Adrenal gland (tissue), 9 donors: ENCODE measurements at regions not wholly inside any gene's neighbourhood (a gene's known extent, or its start where the extent isn't known, plus 50 kb on each side); places are given as distances from the start of the nearest gene placed in this dataset.

Experiments
- DNase-seq, 7 donors: peaks; one replicate each; pipeline ENCODE4 v3.0.0-alpha.2; 2019 to 2020
- H3K27ac ChIP-seq, 5 donors: fragments of 200-600 bp; sonication (generic) in 4 of 5; 1 replicate in 3 of 5; 2 replicates in 2 of 5; pipeline versions ENCODE4 v1.5.1 to v1.8.0; 2016 to 2020; ENCODE audit warnings: mild to moderate bottlenecking in 1 of 5
- H3K27me3 ChIP-seq: fragments of 200-600 bp; 2 replicates; pipeline ENCODE4 v1.8.0; 2021
- H3K36me3 ChIP-seq, 2 donors: fragments of 200-600 bp; replicated peaks in 1 of 2; 1 replicate in 1 of 2; 2 replicates in 1 of 2; pipeline versions ENCODE4 v1.5.1 to v1.8.0; 2018 to 2022
- H3K4me1 ChIP-seq, 2 donors: fragments of 200-600 bp; replicated peaks in 1 of 2; 1 replicate in 1 of 2; 2 replicates in 1 of 2; pipeline versions ENCODE4 v1.5.1 to v1.8.0; 2018 to 2021
- H3K4me3 ChIP-seq, 4 donors: fragments of 200-600 bp; sonication (generic) in 3 of 4; one replicate each; pipeline ENCODE4 v1.5.1; 2016 to 2018
- H3K9me3 ChIP-seq, 3 donors: fragments of 200-600 bp; sonication (generic) in 1 of 3; replicated peaks in 1 of 3; 1 replicate in 2 of 3; 2 replicates in 1 of 3; pipeline versions ENCODE4 v1.5.1 to v1.8.0; 2016 to 2021
- POLR2A ChIP-seq, 2 donors: fragments of 450-650 bp; IDR thresholded peaks; one replicate each; pipeline ENCODE4 v1.6.1; 2017; ENCODE audit warnings: antibody characterized with exemption in 2 of 2, mild to moderate bottlenecking in 2 of 2, moderate library complexity in 1 of 2
- WGBS, 4 donors: extraction: QIAGEN DNeasy Blood & Tissue Kit in 2 of 4; methylation state at CpG; one replicate each; pipeline versions ENCODE4 v1.1.5 to v1.1.7; 2013 to 2017; 5-methylcytosine and 5-hydroxymethylcytosine counted together
- intact Hi-C, 2 donors: fragments of 100-400 bp; cut with DNase I; formaldehyde crosslinking; loops; one replicate each; pipeline versions ENCODE4 v1.14.1 to v1.15.0; 2022 to 2023
- TF ChIP-seq, protein P1 (sequence below), 6 experiments: fragments of 450-650 bp in 4 of 6; fragments of 200-600 bp in 2 of 6; sonication (generic) in 1 of 6; IDR thresholded peaks; 1 replicate in 5 of 6; 2 replicates in 1 of 6; pipeline versions ENCODE4 v1.5.1 to v1.8.0; 2016 to 2021; ENCODE audit warnings: antibody characterized with exemption in 6 of 6, mild to moderate bottlenecking in 2 of 6, moderate library complexity in 1 of 6
- donor health status: healthy with polysubstance abuse.
- donor health status: Bipolar disorder and iron deficiency.
- donor health status: DM: yes; HTN: yes; CAD: no.
- donor health status: DM: no; HTN: no; CAD: no.
- donor health status: DM: no; HTN: no; CAD: no.

DNA sequence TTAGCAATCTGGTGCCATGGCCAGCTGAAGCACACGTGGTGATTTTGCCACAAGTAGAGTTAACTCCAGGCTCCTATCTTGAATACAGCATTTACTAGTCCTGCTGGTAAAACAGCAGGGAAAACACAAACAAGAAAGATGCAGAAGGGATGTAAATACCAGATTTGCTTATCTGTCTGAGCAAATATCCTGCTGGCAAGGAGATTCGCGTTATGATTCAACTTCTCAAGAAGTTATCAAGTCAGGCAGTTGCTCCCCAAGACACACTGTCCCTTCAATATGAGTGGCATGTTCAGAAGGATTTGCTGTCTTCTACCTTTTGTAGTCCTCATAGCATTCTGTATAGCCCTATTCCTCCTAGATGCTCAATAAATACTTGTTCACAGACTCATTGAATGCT lies 171.2 kb upstream of the EGLN3 start:
- 60 to 70% (median 63%) methylated on average over 3 of the region's 3 CpGs for WGBS, 4 donors
- H3K36me3 ChIP-seq: no peaks in the 10 kb centered on the region
- no peak overlapping the region for H3K27ac ChIP-seq
- DNase-seq: no peak
- H3K27me3 ChIP-seq: peaks cover 9% of the 10 kb centered on the region
- TF ChIP-seq POLR2A (IDR thresholded peaks at IDR 0.05): no peak
- TF ChIP-seq, protein P1, sequence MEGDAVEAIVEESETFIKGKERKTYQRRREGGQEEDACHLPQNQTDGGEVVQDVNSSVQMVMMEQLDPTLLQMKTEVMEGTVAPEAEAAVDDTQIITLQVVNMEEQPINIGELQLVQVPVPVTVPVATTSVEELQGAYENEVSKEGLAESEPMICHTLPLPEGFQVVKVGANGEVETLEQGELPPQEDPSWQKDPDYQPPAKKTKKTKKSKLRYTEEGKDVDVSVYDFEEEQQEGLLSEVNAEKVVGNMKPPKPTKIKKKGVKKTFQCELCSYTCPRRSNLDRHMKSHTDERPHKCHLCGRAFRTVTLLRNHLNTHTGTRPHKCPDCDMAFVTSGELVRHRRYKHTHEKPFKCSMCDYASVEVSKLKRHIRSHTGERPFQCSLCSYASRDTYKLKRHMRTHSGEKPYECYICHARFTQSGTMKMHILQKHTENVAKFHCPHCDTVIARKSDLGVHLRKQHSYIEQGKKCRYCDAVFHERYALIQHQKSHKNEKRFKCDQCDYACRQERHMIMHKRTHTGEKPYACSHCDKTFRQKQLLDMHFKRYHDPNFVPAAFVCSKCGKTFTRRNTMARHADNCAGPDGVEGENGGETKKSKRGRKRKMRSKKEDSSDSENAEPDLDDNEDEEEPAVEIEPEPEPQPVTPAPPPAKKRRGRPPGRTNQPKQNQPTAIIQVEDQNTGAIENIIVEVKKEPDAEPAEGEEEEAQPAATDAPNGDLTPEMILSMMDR (IDR thresholded peaks at IDR 0.05): no peak
- H3K9me3 ChIP-seq: no peaks in the 10 kb centered on the region
- no peak overlapping the region for H3K4me3 ChIP-seq
- H3K4me1 ChIP-seq: no peaks in the 10 kb centered on the region
- intact Hi-C loops: no loop called here

DNA sequence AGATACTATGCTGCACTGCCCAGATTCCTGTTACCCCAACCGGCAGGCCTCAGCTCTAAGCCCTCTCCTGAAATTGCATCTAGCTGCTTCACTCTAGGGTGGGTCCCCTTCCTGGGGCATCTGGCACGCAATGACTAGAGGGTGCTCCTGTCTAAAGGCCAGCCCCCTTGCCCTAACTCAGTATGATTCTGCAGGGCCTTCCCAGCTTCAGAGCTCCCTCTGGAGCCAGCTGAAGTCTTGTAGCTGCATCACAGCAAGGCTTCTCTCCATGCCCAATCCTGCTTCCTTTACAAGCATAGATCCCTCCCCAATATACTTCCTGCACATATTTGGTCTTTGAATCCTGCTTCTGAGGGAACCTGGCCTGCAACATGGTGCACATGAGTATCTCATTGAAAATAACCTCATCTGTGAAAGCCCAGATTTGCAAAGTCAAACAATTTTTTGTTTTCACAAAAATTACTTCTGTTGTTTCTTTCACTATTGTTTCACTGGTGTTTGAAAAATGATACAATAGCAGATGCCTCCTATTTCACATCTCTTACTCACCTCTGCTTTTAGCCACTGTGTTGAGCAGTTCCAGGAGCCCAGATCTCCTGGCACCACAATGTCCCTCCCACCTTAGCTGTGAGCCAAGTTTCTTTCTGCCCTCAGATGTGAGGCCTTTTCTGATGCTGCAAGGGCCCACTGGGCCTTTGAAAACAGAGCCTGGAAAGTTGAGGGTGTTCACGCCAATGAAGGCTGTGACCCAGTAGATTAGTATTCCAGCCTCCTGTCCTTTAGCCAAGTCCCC lies 169.5 kb upstream of the EGLN3 start:
- Histone ChIP-seq H3K4me1 (no peaks in the 10 kb centered on the region), H3K4me3 (no peak overlapping the region), H3K36me3 (no peaks in the 10 kb centered on the region), H3K9me3 (no peaks in the 10 kb centered on the region), H3K27me3 (peaks cover 9% of the 10 kb centered on the region), H3K27ac (no peak overlapping the region)
- no peak for DNase-seq
- 78 to 100% (median 84%) methylated on average over 2 to 3 of the region's 3 CpGs for WGBS, 4 donors
- TF ChIP-seq POLR2A (IDR thresholded peaks at IDR 0.05): no peak
- TF ChIP-seq, protein P1 (IDR thresholded peaks at IDR 0.05): no peak
- intact Hi-C loops: no loop called here

DNA sequence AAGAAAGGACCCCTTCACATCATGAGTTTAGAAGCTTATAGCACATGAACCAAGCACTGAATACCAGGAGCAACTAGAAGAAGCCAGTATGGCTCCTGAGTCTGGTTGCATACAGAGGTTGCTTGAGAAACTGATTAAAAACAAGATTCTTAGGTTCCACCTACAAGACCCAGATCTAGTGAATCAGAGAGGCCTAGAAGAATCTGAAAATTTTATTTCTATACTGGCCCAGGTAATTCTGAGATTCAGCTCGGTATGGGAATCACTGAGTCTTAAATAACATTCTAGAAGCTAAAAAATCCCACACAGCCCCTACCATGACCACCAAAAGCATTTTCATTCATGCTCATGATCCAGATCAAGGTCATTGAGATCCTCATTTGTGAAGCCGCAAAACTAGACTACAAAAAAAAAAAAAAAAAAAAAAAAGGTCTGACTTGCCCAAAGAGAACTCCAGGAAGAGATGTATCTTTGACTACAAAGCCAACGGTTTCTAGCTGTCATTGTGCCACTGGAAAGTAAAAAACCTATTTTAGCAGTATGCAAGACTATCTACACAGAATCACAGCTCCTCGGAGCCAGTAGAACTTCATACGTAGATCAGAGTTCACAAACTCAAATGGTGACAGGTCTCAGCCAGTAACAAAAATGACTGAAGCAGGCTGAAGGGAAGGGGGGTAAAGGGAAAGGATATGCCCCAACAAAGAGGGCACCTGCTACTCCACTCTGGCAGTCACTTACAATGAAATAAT lies 168.4 kb upstream of the EGLN3 start:
- DNase-seq: no peak
- H3K27ac ChIP-seq: no peak overlapping the region
- TF ChIP-seq, protein P1 (IDR thresholded peaks at IDR 0.05): no peak
- no peak for TF ChIP-seq POLR2A (IDR thresholded peaks at IDR 0.05)
- peaks cover 9% of the 10 kb centered on the region for H3K27me3 ChIP-seq
- no peak overlapping the region for H3K4me3 ChIP-seq
- intact Hi-C loops: no loop called here
- no peaks in the 10 kb centered on the region for H3K9me3 ChIP-seq
- no peaks in the 10 kb centered on the region for H3K36me3 ChIP-seq
- 75 to 88% (median 79%) methylated on average over 5 of the region's 5 CpGs for WGBS, 4 donors
- no peaks in the 10 kb centered on the region for H3K4me1 ChIP-seq

DNA sequence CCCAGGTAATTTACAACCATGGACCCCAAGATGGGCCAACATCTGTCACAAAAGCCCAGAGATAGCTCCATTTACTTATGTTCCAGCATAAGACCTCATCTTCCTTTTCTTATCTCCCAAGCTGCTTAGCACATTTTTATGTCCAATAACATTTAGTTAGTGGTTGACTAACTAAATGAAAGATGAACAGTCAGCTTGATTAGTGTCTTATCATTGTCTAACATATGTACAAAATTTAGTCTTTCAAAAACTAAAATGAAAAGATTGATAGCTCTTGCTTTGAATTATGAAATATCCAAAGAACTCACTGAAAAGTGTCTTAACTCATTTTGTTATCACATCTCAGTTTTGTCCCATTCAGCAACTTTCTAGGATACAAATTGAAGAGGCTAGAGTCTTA lies 163.1 kb upstream of the EGLN3 start:
- Histone ChIP-seq H3K9me3 (no peaks in the 10 kb centered on the region), H3K27ac (no peak overlapping the region), H3K36me3 (no peaks in the 10 kb centered on the region), H3K4me1 (no peaks in the 10 kb centered on the region), H3K27me3 (no peaks in the 10 kb centered on the region), H3K4me3 (no peak overlapping the region)
- no peak for TF ChIP-seq POLR2A (IDR thresholded peaks at IDR 0.05)
- TF ChIP-seq, protein P1 (IDR thresholded peaks at IDR 0.05): no peak
- intact Hi-C loops: no loop called here
- DNase-seq: no peak
